ENCODE measurements at regions not wholly inside any gene's neighbourhood (a gene's known extent, or its start where the extent isn't known, plus 50 kb on each side); places are given as distances from the start of the nearest gene placed in this dataset.
A peak's percentile ranks its signal among the peaks of the same experiment; 100 is the strongest.

- Histone ChIP-seq H3K27ac (no peak overlapping the region), H2AFZ (no peak overlapping the region; the same call in 1 of the 2 replicates), H3K9ac (no peak overlapping the region), H3K79me2 (ENCODE audit: insufficient read depth) (no peaks in the 10 kb centered on the region), H3K9me3 (ENCODE audit: low read depth) (no peaks in the 10 kb centered on the region), H3K27me3 (replicated peaks; ENCODE audit: insufficient read depth) (no peaks in the 10 kb centered on the region), H3K4me1 (ENCODE audit: insufficient read depth) (peaks cover 8% of the 10 kb centered on the region; the same call in 1 of the 2 replicates), H4K20me1 (ENCODE audit: insufficient read depth) (no peaks in the 10 kb centered on the region), H3K4me3 (no peak overlapping the region), H3K9me2 (ENCODE audit: insufficient read depth) (no peaks in the 10 kb centered on the region), H3K4me2 (ENCODE audit: unreplicated experiment) (no peak overlapping the region), H3F3A (ENCODE audit: insufficient read depth) (no peaks in the 10 kb centered on the region), H3K36me3 (ENCODE audit: low read depth) (no peaks in the 10 kb centered on the region)
- WGBS, 2 experiments (ENCODE audit: low coverage in 1 of 2, low lambda C conversion rate in 2 of 2, missing lambda C conversion rate in 2 of 2), result 38 to 83% methylated on average over 1 of the region's 1 CpG
- in situ Hi-C loops (cut with MboI), result loop anchor here (25.0 kb wide), 1 partner anchor 778 kb away; no protein-coding TSS in a partner anchor
- no peak for DNase-seq
- TF ChIP-seq EZH2 (IDR thresholded peaks at IDR 0.05; ENCODE audit: insufficient read depth, poor library complexity, severe bottlenecking), result no peak
- no peak for TF ChIP-seq EZH2phosphoT487 (IDR thresholded peaks at IDR 0.05; ENCODE audit: insufficient read depth, low read depth)
These were observed 518.5 kb downstream of the TENT5A start for GRCh38 chr6:81233990-81234389.

GRCh38 chr6:81228912-81229555, 523.4 kb downstream of the TENT5A start:
- 2 to 5% methylated on average over 2 of the region's 2 CpGs for WGBS, 2 experiments (ENCODE audit: low coverage in 1 of 2, low lambda C conversion rate in 2 of 2, missing lambda C conversion rate in 2 of 2)
- Histone ChIP-seq H3F3A (ENCODE audit: insufficient read depth) (no peaks in the 10 kb centered on the region), H3K9me2 (ENCODE audit: insufficient read depth) (no peaks in the 10 kb centered on the region; the same call in 1 of the 2 replicates), H3K27me3 (replicated peaks; ENCODE audit: insufficient read depth) (no peaks in the 10 kb centered on the region), H3K79me2 (ENCODE audit: insufficient read depth) (no peaks in the 10 kb centered on the region), H4K20me1 (ENCODE audit: insufficient read depth) (no peaks in the 10 kb centered on the region), H3K9me3 (ENCODE audit: low read depth) (no peaks in the 10 kb centered on the region), H3K4me1 (ENCODE audit: insufficient read depth) (peaks cover 10% of the 10 kb centered on the region; the same call in 1 of the 2 replicates), H3K36me3 (ENCODE audit: low read depth) (no peaks in the 10 kb centered on the region), H3K4me2 (ENCODE audit: unreplicated experiment) (peak overlapping the region; percentile 53), H3K9ac (peak overlapping the region; percentile 55), H3K27ac (peak overlapping the region; percentile 36), H2AFZ (peak overlapping the region; percentile 44; the same call in 1 of the 2 replicates), H3K4me3 (peak overlapping the region; percentile 36)
- DNase-seq, result peak; percentile 67
- TF ChIP-seq EZH2phosphoT487 (IDR thresholded peaks at IDR 0.05; ENCODE audit: insufficient read depth, low read depth) (no peak), EZH2 (IDR thresholded peaks at IDR 0.05; ENCODE audit: insufficient read depth, poor library complexity, severe bottlenecking) (no peak)
- in situ Hi-C loops (cut with MboI), result loop anchor here (25.0 kb wide), 1 partner anchor 783 kb away; no protein-coding TSS in a partner anchor

GRCh38 chr6:81226957-81227356, 525.5 kb downstream of the TENT5A start:
- WGBS, 2 experiments (ENCODE audit: low coverage in 1 of 2, low lambda C conversion rate in 2 of 2, missing lambda C conversion rate in 2 of 2), result 96 to 98% methylated on average over 1 of the region's 1 CpG
- Histone ChIP-seq H3K79me2 (ENCODE audit: insufficient read depth) (no peaks in the 10 kb centered on the region), H3K36me3 (ENCODE audit: low read depth) (no peaks in the 10 kb centered on the region), H3F3A (ENCODE audit: insufficient read depth) (no peaks in the 10 kb centered on the region), H3K9me3 (ENCODE audit: low read depth) (no peaks in the 10 kb centered on the region), H3K9me2 (ENCODE audit: insufficient read depth) (no peaks in the 10 kb centered on the region; the same call in 1 of the 2 replicates), H3K27ac (no peak overlapping the region), H3K9ac (no peak overlapping the region), H4K20me1 (ENCODE audit: insufficient read depth) (no peaks in the 10 kb centered on the region), H3K4me1 (ENCODE audit: insufficient read depth) (peaks cover 10% of the 10 kb centered on the region; the same call in 1 of the 2 replicates), H3K4me2 (ENCODE audit: unreplicated experiment) (no peak overlapping the region), H3K27me3 (replicated peaks; ENCODE audit: insufficient read depth) (no peaks in the 10 kb centered on the region), H2AFZ (no peak overlapping the region), H3K4me3 (no peak overlapping the region)
- no peak for DNase-seq
- in situ Hi-C loops (cut with MboI), result loop anchor here (25.0 kb wide), 1 partner anchor 785 kb away; no protein-coding TSS in a partner anchor
- no peak for TF ChIP-seq EZH2 (IDR thresholded peaks at IDR 0.05; ENCODE audit: insufficient read depth, poor library complexity, severe bottlenecking)
- no peak for TF ChIP-seq EZH2phosphoT487 (IDR thresholded peaks at IDR 0.05; ENCODE audit: insufficient read depth, low read depth)

- in situ Hi-C loops (cut with MboI), result no loop called here
- no peak overlapping the region for H3K4me2 ChIP-seq (ENCODE audit: unreplicated experiment)
- no peak overlapping the region for H3K9ac ChIP-seq
- no peaks in the 10 kb centered on the region for H3F3A ChIP-seq (ENCODE audit: insufficient read depth)
- no peaks in the 10 kb centered on the region for H3K36me3 ChIP-seq (ENCODE audit: low read depth)
- no peak overlapping the region for H3K4me3 ChIP-seq
- TF ChIP-seq EZH2 (IDR thresholded peaks at IDR 0.05; ENCODE audit: insufficient read depth, poor library complexity, severe bottlenecking), result no peak
- no peak for TF ChIP-seq EZH2phosphoT487 (IDR thresholded peaks at IDR 0.05; ENCODE audit: insufficient read depth, low read depth)
- no peaks in the 10 kb centered on the region for H3K4me1 ChIP-seq (ENCODE audit: insufficient read depth)
- no peaks in the 10 kb centered on the region for H3K27me3 ChIP-seq (replicated peaks; ENCODE audit: insufficient read depth)
- H2AFZ ChIP-seq, result no peak overlapping the region
- H3K9me3 ChIP-seq (ENCODE audit: low read depth), result no peaks in the 10 kb centered on the region
- H3K27ac ChIP-seq, result no peak overlapping the region
- WGBS, 2 experiments (ENCODE audit: low coverage in 1 of 2, low lambda C conversion rate in 2 of 2, missing lambda C conversion rate in 2 of 2), result 40 to 54% methylated on average over 3 of the region's 3 CpGs
- H4K20me1 ChIP-seq (ENCODE audit: insufficient read depth), result no peaks in the 10 kb centered on the region
- H3K79me2 ChIP-seq (ENCODE audit: insufficient read depth), result no peaks in the 10 kb centered on the region
- DNase-seq, result no peak
- no peaks in the 10 kb centered on the region for H3K9me2 ChIP-seq (ENCODE audit: insufficient read depth)
These were observed 535.8 kb downstream of the TENT5A start for GRCh38 chr6:81216668-81217067.

Measured in GM23248 (cell line).